PC-3 (cell line): ENCODE measurements at regions not wholly inside any gene's neighbourhood (a gene's known extent, or its start where the extent isn't known, plus 50 kb on each side); places are given as distances from the start of the nearest gene placed in this dataset.

ENCODE experiments used
- ATAC-seq: fragments of 200-7000 bp; cut with Tn5 transposase; 2 replicates; pipeline ENCODE4 v1.9.1; 2020; ENCODE audit warnings: mild to moderate bottlenecking, moderate library complexity
- BruUV-seq: library from RNA; stranded (reverse); fragments of 400-500 nt; replicated peaks from 2 replicates; lab custom pipeline; 2021; lab: Mats Ljungman, UMichigan
- CTCF ChIA-PET: fragments of 300-600 bp; sonication (Branson Sonifier 250); formaldehyde crosslinking; loops from one replicate; lab custom pipeline; 2022; ENCODE audit warnings: antibody characterized with exemption; lab: Charles Lee
- POLR2A ChIA-PET: fragments of 300-600 bp; sonication (Branson Sonifier 250); formaldehyde crosslinking; loops from one replicate; lab custom pipeline; 2022; ENCODE audit warnings: antibody characterized with exemption; ENCODE audit not compliant: unreplicated experiment; lab: Charles Lee
- DNase-seq: peaks from one replicate; pipeline ENCODE4 v3.0.0-alpha.2; 2015
- H2AFZ ChIP-seq: fragments of 300-600 bp; sonication (generic); 2 replicates; pipeline ENCODE4 v1.6.0; 2016; ENCODE audit warnings: antibody characterized with exemption, low read length
- H3F3A ChIP-seq: fragments of 300-600 bp; sonication (generic); one replicate; pipeline ENCODE4 v1.6.0; 2017; ENCODE audit warnings: antibody characterized with exemption, low read length, control low read depth, mild to moderate bottlenecking; ENCODE audit not compliant: unreplicated experiment
- H3K27ac ChIP-seq: fragments of 300-600 bp; sonication (generic); 2 replicates; pipeline ENCODE4 v1.5.1; 2016; ENCODE audit warnings: mild to moderate bottlenecking, low read length
- H3K27me3 ChIP-seq: fragments of 300-600 bp; sonication (generic); 2 replicates; pipeline ENCODE4 v1.6.1; 2016; ENCODE audit warnings: low read length, mixed read lengths
- H3K36me3 ChIP-seq: fragments of 300-600 bp; sonication (generic); 2 replicates; pipeline ENCODE4 v1.6.1; 2016; ENCODE audit warnings: low read depth, mixed run types, low read length, mixed read lengths
- H3K4me1 ChIP-seq: fragments of 300-600 bp; sonication (generic); 2 replicates; pipeline ENCODE4 v1.5.1; 2016; ENCODE audit warnings: low read length; ENCODE audit not compliant: insufficient read depth
- H3K4me2 ChIP-seq: fragments of 300-600 bp; sonication (generic); 2 replicates; pipeline ENCODE4 v1.6.0; 2016; ENCODE audit warnings: low read length
- H3K4me3 ChIP-seq: fragments of 300-600 bp; sonication (generic); 2 replicates; pipeline ENCODE4 v1.5.1; 2016; ENCODE audit warnings: mild to moderate bottlenecking, low read length, mixed read lengths
- H3K79me2 ChIP-seq: fragments of 300-600 bp; sonication (generic); 2 replicates; pipeline ENCODE4 v1.6.1; 2017; ENCODE audit warnings: low read length, mixed read lengths
- H3K9ac ChIP-seq: fragments of 300-600 bp; sonication (generic); 2 replicates; pipeline ENCODE4 v1.6.0; 2016; ENCODE audit warnings: mild to moderate bottlenecking, low read length
- H3K9me2 ChIP-seq: fragments of 300-600 bp; sonication (generic); replicated peaks from 2 replicates; pipeline ENCODE4 v1.6.1; 2016; ENCODE audit warnings: mixed run types, low read length, mixed read lengths
- H3K9me3 ChIP-seq: fragments of 300-600 bp; sonication (generic); 2 replicates; pipeline ENCODE4 v1.6.1; 2016; ENCODE audit warnings: low read length, mixed read lengths
- H4K20me1 ChIP-seq: fragments of 300-600 bp; sonication (generic); 2 replicates; pipeline ENCODE4 v1.6.1; 2016; ENCODE audit warnings: low read length, mixed read lengths
- EZH2 ChIP-seq: fragments of 300-600 bp; sonication (generic); IDR thresholded peaks from one replicate; pipeline ENCODE4 v1.6.1; 2017; ENCODE audit warnings: antibody characterized with exemption, mild to moderate bottlenecking, low read length; ENCODE audit not compliant: unreplicated experiment
- EZH2phosphoT487 ChIP-seq: fragments of 300-600 bp; sonication (generic); IDR thresholded peaks from 2 replicates; pipeline ENCODE4 v1.6.1; 2018; ENCODE audit warnings: mild to moderate bottlenecking, antibody characterized with exemption, low read length, borderline replicate concordance
- intact Hi-C: fragments of 100-400 bp; cut with micrococcal nuclease; formaldehyde crosslinking; loops from 2 replicates; pipeline ENCODE4 v1.9.0; 2023
- TF ChIP-seq, protein P1 (sequence below): fragments of 300-600 bp; sonication (generic); conservative IDR thresholded peaks from 2 replicates; pipeline ENCODE4 v1.5.1; 2017; ENCODE audit warnings: antibody characterized with exemption, low read depth, mild to moderate bottlenecking, low read length

DNA sequence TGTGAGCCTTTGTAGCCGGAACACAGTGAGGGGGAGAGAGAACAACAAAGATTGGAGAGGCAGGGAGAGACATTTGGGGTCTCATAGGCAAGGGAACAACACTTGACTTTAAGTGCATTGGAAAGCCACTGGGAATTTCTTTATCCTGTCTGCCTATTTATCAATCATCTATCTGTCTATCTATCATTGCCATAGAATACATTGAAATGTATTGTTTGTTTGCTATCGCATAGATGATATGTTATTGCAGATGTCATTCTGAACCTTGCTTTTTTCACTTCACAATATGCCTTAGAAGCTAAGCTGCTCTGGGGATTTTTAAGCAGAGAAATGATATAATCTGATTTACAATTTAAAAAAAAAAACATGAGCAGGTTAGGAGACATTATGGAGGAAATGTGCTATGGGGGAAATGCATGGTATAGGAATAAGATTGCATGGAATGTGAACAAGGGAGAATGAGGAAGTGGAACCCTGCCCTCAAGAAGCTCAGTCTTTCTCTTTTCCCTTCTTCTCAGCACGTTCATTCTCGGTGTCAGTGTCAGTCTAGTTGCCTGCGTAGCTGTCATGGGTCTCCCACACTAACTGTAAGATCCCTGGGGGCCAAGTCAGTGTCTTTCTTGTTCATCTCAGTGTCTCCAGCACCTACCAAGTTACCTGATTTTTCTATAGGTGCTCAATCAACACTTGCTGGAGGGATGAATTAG lies 158.7 kb upstream of the ARHGAP20 start:
- no peak for ATAC-seq
- no peak for TF ChIP-seq EZH2phosphoT487
- TF ChIP-seq EZH2, result no peak
- TF ChIP-seq, protein P1, sequence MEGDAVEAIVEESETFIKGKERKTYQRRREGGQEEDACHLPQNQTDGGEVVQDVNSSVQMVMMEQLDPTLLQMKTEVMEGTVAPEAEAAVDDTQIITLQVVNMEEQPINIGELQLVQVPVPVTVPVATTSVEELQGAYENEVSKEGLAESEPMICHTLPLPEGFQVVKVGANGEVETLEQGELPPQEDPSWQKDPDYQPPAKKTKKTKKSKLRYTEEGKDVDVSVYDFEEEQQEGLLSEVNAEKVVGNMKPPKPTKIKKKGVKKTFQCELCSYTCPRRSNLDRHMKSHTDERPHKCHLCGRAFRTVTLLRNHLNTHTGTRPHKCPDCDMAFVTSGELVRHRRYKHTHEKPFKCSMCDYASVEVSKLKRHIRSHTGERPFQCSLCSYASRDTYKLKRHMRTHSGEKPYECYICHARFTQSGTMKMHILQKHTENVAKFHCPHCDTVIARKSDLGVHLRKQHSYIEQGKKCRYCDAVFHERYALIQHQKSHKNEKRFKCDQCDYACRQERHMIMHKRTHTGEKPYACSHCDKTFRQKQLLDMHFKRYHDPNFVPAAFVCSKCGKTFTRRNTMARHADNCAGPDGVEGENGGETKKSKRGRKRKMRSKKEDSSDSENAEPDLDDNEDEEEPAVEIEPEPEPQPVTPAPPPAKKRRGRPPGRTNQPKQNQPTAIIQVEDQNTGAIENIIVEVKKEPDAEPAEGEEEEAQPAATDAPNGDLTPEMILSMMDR, result no peak
- H4K20me1 ChIP-seq, result no peaks in the 10 kb centered on the region
- H3K27ac ChIP-seq, result no peak overlapping the region
- no peaks in the 10 kb centered on the region for H3K4me1 ChIP-seq
- H3F3A ChIP-seq, result no peaks in the 10 kb centered on the region
- no peaks in the 10 kb centered on the region for H3K9me2 ChIP-seq
- H3K9ac ChIP-seq, result no peak overlapping the region
- H3K4me2 ChIP-seq, result no peak overlapping the region
- no peak overlapping the region for H2AFZ ChIP-seq
- BruUV-seq, result no TSS peak
- no peaks in the 10 kb centered on the region for H3K36me3 ChIP-seq
- no peaks in the 10 kb centered on the region for H3K79me2 ChIP-seq
- no peaks in the 10 kb centered on the region for H3K9me3 ChIP-seq
- H3K27me3 ChIP-seq, result peaks cover 42% of the 10 kb centered on the region
- DNase-seq, result no peak
- no peak overlapping the region for H3K4me3 ChIP-seq
- ChIA-PET CTCF (no interaction called here), POLR2A (no interaction called here)
- intact Hi-C loops, result no loop called here

DNA sequence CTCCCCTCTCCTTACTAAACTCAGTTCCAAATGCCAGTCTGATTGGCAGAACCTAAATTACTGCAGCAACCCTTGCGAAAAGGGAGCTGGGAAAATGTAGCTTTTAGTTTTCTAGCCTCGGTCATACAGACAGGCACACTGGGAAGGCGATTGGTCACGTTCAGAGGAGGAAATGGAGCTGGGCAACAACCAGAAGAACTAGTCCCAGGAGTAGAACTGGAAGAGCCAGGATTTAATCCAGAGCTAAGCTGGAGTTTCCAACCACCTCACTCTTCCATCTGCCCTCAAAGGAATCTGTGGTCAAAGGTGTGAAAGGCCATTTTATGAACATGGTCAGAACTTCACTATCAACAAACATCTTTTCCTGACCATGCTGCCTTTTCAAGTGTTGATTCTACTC lies 155.7 kb upstream of the ARHGAP20 start:
- no peak overlapping the region for H3K4me2 ChIP-seq

DNA sequence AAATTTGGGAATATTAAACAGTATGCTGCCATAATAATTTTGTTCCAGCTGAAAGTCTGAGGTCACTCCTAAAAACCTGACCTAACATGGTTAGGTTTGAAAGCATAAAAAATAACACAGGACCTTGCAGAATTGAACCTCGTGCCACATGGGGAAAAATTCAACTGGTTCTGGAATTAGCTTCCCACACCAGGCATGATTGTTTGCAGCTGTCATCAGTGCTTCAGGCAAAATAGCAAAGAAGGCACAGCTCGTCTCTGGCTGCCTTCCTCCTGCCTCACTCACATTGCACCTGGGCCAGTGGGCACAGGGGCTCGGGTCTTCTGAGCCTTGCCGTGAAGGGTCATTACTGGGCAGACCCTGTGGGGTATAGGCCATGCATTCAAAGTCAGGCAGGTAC lies 153.8 kb upstream of the ARHGAP20 start:
- Histone ChIP-seq H3F3A (no peaks in the 10 kb centered on the region), H3K4me1 (no peaks in the 10 kb centered on the region), H3K36me3 (no peaks in the 10 kb centered on the region), H3K9me2 (no peaks in the 10 kb centered on the region), H3K27me3 (peaks cover 63% of the 10 kb centered on the region), H2AFZ (no peak overlapping the region), H3K27ac (no peak overlapping the region), H3K9me3 (no peaks in the 10 kb centered on the region), H3K4me3 (no peak overlapping the region), H4K20me1 (no peaks in the 10 kb centered on the region), H3K4me2 (no peak overlapping the region), H3K79me2 (no peaks in the 10 kb centered on the region), H3K9ac (no peak overlapping the region)
- no peak for ATAC-seq
- ChIA-PET POLR2A (no interaction called here), CTCF (no interaction called here)
- intact Hi-C loops, result no loop called here
- DNase-seq, result no peak
- no TSS peak for BruUV-seq
- no peak for TF ChIP-seq EZH2phosphoT487

More for the DNA sequence above, 155.7 kb upstream of the ARHGAP20 start:
- Histone ChIP-seq H3K4me1 (no peaks in the 10 kb centered on the region), H3K4me3 (no peak overlapping the region), H4K20me1 (no peaks in the 10 kb centered on the region), H3K79me2 (no peaks in the 10 kb centered on the region), H3K27ac (no peak overlapping the region), H3K27me3 (peaks cover 57% of the 10 kb centered on the region), H3K9ac (no peak overlapping the region), H3K9me3 (no peaks in the 10 kb centered on the region), H3F3A (no peaks in the 10 kb centered on the region), H3K36me3 (no peaks in the 10 kb centered on the region), H2AFZ (no peak overlapping the region), H3K9me2 (no peaks in the 10 kb centered on the region)
- ChIA-PET CTCF (no interaction called here), POLR2A (no interaction called here)
- ATAC-seq (no peak), DNase-seq (no peak)
- intact Hi-C loops, result no loop called here
- TF ChIP-seq EZH2phosphoT487 (no peak), EZH2 (no peak)
- TF ChIP-seq, protein P1, result no peak
- no TSS peak for BruUV-seq
